Psoas muscle (tissue), 7 donors: ENCODE measurements at regions not wholly inside any gene's neighbourhood (a gene's known extent, or its start where the extent isn't known, plus 50 kb on each side); places are given as distances from the start of the nearest gene placed in this dataset.

Source experiments
- ATAC-seq, 4 donors: fragments of 200-7000 bp; cut with Tn5 transposase; one replicate each; pipeline ENCODE4 v1.9.1; 2020; ENCODE audit warnings: moderate library complexity in 3 of 4, mild to moderate bottlenecking in 2 of 4
- DNase-seq, 2 donors: peaks; one replicate each; pipeline ENCODE4 v3.0.0-alpha.2; 2020
- H3K27ac ChIP-seq: fragments of 200-600 bp; one replicate; pipeline ENCODE4 v1.8.0; 2022
- H3K27me3 ChIP-seq, 3 donors: fragments of 200-600 bp in 1 of 3; one replicate each; pipeline versions ENCODE4 v1.6.1 to v1.8.0; 2013 to 2022; ENCODE audit warnings: low read length in 2 of 3, mild to moderate bottlenecking in 2 of 3, moderate library complexity in 1 of 3; ENCODE audit not compliant: insufficient read depth in 3 of 3
- H3K36me3 ChIP-seq, 2 donors: fragments of 200-600 bp in 1 of 2; one replicate each; pipeline versions ENCODE4 v1.6.1 to v1.8.0; 2013 to 2022; ENCODE audit warnings: low read depth in 1 of 2, mild to moderate bottlenecking in 1 of 2, moderate library complexity in 1 of 2; ENCODE audit not compliant: insufficient read depth in 1 of 2
- H3K4me1 ChIP-seq: fragments of 200-600 bp; one replicate; pipeline ENCODE4 v1.8.0; 2022
- H3K4me3 ChIP-seq: fragments of 200-600 bp; one replicate; pipeline ENCODE4 v1.8.0; 2022; ENCODE audit warnings: mild to moderate bottlenecking
- H3K9me3 ChIP-seq: fragments of 200-600 bp; one replicate; pipeline ENCODE4 v1.8.0; 2022
- CTCF ChIP-seq: fragments of 200-600 bp; IDR thresholded peaks from one replicate; pipeline ENCODE4 v1.8.0; 2022; ENCODE audit warnings: antibody characterized with exemption
- WGBS, 3 donors: extraction: QIAGEN DNeasy Blood & Tissue Kit; methylation state at CpG; one replicate each; pipeline versions ENCODE4 v1.1.6 to v1.1.7; 2013; 5-methylcytosine and 5-hydroxymethylcytosine counted together
- intact Hi-C, 2 donors: fragments of 100-400 bp; cut with DNase I; formaldehyde crosslinking; loops; one replicate each; pipeline versions ENCODE4 v1.11.0 to v1.14.2; 2022
- donor health status: healthy with polysubstance abuse.
- donor health status: DM: no; HTN: no; CAD: no; lungs with moderate emphysema.
- donor health status: Bipolar disorder and iron deficiency.
- donor health status: healthy.
- donor health status: DM: yes; HTN: yes; CAD: no.
- donor health status: DM: no; HTN: no; CAD: no.
- donor health status: DM: yes; HTN: yes; CAD: no.

DNA sequence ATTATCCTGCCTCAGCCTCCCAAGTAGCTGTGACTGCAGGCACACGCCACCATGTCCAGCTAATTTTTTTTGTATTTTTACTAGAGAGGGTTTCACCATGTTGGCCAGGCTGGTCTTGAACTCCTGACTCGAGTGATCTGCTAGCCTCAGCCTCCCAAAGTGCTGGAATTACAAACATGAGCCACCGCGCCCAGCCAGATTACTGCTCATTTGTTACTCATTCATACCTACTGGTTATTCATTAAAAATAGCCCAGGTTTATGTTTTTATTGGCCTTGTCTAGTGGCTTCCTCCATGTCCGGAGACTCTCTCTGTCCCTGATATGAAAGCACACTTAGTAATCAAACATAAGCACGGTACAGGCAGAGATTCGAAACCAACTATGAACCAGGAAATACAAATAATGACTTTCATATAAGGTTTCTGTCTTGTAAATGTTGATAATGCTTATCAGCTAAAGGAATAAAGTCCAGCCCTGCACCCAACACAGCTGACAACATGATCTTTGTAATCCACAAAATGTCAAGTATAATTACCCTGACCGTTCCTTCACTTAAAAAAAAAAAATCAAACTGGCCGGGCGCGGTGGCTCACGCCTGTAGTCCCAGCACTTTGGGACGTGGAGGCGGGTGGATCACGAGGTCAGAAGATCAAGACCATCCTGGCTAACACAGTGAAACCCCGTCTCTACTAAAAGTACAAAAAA, 50.4 kb upstream of the CXADR start:
- no peaks in the 10 kb centered on the region for H3K36me3 ChIP-seq
- no peaks in the 10 kb centered on the region for H3K27me3 ChIP-seq
- intact Hi-C loops: no loop called here
- ATAC-seq: no peak
- no peak for TF ChIP-seq CTCF
- H3K4me1 ChIP-seq: no peaks in the 10 kb centered on the region
- DNase-seq: no peak
- no peak overlapping the region for H3K27ac ChIP-seq
- 86 to 92% (median 88%) methylated on average over 15 to 16 of the region's 16 CpGs for WGBS, 3 donors
- no peaks in the 10 kb centered on the region for H3K9me3 ChIP-seq
- no peak overlapping the region for H3K4me3 ChIP-seq
